ENCODE measurements at regions not wholly inside any gene's neighbourhood (a gene's known extent, or its start where the extent isn't known, plus 50 kb on each side); places are given as distances from the start of the nearest gene placed in this dataset.

DNA sequence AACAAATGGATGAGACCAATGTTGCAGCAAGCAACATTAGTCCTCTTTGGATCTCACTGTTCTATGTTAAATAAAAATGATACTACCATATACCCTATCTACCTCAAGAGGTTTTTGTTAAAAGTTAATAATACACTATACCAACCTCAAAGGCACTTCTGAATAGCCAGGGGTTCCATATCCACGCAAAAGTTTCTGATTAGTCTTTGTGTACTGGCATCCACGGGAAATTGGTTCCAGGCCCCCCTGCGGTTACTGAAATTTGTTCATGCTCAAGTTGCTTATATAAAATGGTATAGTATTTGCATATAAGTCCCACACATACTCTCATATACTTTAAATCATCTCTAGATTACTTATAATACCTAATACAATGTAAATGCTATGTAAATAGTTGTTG is 585.7 kb downstream of the INSC start:
- TF ChIP-seq, protein P1, sequence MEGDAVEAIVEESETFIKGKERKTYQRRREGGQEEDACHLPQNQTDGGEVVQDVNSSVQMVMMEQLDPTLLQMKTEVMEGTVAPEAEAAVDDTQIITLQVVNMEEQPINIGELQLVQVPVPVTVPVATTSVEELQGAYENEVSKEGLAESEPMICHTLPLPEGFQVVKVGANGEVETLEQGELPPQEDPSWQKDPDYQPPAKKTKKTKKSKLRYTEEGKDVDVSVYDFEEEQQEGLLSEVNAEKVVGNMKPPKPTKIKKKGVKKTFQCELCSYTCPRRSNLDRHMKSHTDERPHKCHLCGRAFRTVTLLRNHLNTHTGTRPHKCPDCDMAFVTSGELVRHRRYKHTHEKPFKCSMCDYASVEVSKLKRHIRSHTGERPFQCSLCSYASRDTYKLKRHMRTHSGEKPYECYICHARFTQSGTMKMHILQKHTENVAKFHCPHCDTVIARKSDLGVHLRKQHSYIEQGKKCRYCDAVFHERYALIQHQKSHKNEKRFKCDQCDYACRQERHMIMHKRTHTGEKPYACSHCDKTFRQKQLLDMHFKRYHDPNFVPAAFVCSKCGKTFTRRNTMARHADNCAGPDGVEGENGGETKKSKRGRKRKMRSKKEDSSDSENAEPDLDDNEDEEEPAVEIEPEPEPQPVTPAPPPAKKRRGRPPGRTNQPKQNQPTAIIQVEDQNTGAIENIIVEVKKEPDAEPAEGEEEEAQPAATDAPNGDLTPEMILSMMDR (IDR thresholded peaks at IDR 0.05 in 2 of 3, conservative IDR thresholded peaks at IDR 0.05 in 1 of 3; ENCODE audit: borderline replicate concordance in 1 of 3, insufficient read depth in 1 of 3, low read depth in 2 of 3, low read length in 2 of 3) = no peak
- TF ChIP-seq, protein P2, sequence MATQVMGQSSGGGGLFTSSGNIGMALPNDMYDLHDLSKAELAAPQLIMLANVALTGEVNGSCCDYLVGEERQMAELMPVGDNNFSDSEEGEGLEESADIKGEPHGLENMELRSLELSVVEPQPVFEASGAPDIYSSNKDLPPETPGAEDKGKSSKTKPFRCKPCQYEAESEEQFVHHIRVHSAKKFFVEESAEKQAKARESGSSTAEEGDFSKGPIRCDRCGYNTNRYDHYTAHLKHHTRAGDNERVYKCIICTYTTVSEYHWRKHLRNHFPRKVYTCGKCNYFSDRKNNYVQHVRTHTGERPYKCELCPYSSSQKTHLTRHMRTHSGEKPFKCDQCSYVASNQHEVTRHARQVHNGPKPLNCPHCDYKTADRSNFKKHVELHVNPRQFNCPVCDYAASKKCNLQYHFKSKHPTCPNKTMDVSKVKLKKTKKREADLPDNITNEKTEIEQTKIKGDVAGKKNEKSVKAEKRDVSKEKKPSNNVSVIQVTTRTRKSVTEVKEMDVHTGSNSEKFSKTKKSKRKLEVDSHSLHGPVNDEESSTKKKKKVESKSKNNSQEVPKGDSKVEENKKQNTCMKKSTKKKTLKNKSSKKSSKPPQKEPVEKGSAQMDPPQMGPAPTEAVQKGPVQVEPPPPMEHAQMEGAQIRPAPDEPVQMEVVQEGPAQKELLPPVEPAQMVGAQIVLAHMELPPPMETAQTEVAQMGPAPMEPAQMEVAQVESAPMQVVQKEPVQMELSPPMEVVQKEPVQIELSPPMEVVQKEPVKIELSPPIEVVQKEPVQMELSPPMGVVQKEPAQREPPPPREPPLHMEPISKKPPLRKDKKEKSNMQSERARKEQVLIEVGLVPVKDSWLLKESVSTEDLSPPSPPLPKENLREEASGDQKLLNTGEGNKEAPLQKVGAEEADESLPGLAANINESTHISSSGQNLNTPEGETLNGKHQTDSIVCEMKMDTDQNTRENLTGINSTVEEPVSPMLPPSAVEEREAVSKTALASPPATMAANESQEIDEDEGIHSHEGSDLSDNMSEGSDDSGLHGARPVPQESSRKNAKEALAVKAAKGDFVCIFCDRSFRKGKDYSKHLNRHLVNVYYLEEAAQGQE (IDR thresholded peaks at IDR 0.05; ENCODE audit: low read depth) = no peak
- no peak for TF ChIP-seq SP1 (IDR thresholded peaks at IDR 0.05; ENCODE audit: low read depth)

All from HCT116 (cell line).